ENCODE measurements at regions not wholly inside any gene's neighbourhood (a gene's known extent, or its start where the extent isn't known, plus 50 kb on each side); places are given as distances from the start of the nearest gene placed in this dataset.
A peak's percentile ranks its signal among the peaks of the same experiment; 100 is the strongest.
"Not testable (repeated sequence)": the region's sequence is repeated elsewhere in the genome, so short reads cannot be mapped to it uniquely, and the experiment has no call there.

DNA sequence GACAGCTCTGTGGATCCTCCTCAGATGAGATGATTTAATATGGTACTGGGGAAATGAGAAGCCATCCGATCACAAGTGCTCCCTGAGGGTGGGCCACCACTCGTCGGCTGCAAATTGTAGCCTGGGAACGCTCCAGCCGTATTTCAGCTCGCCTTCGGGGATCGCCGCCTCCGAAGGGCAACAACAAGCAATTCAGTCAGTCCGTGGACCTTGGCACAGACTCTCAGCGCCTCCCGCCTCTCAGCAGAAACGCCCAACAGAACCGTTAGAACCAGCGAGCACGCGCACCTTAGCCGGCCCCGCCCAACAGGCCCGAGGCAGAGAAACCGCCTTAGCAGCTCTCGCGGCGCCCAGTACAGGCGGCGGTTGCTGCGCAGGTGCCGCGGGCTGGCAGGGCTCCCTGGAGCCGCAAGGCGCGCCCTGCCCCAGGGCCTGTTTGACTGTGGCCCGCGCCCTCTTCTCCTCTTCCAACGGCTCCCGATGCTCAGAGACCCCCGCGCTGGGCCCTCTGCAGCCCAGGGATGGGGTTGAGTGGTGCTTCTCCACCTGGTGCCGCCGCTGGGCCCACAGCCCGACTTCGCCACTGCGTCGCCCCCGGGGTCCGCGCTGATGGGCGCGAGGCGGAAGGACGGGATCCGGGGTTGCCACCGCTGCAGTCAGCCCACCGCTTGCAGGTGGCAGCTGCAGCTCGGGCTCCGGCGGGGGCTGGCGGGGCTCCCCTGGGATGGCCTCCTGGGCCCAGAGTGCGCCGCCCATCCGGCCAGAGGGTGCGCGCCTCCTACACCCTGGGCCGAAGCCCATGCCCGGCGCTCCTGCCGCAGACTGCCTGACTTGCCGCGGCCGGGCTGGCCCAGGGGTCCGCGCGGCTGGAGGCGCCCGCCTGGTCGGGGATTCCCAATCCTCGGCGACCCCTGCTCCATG lies 77.9 kb upstream of the PABPC3 start:
- peak; percentile 79 for TF ChIP-seq ZFX (IDR thresholded peaks at IDR 0.05)
- H3K27ac ChIP-seq, result peak overlapping the region; percentile 45

DNA sequence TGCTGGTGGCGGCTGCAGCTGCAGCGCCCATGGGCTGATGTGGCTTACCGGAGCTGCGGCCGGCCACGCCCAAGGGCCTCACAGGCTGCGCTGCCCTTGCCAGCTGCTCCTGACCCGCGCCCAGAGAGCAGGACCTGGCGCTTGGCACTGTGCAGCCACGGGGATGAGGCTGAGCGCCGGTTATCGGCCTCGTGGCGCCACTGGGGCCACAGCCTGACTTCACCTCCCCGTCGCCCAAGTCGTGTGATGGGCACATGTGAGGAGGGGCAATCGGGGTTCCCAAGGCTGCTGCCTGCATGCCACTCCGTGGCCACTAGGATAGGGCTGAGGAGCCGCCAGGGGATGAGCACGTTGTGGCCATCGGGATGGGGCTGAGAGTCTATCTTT lies 77.2 kb upstream of the PABPC3 start:
- TF ChIP-seq ZFX (IDR thresholded peaks at IDR 0.05), result no peak
- TF ChIP-seq, protein P1, sequence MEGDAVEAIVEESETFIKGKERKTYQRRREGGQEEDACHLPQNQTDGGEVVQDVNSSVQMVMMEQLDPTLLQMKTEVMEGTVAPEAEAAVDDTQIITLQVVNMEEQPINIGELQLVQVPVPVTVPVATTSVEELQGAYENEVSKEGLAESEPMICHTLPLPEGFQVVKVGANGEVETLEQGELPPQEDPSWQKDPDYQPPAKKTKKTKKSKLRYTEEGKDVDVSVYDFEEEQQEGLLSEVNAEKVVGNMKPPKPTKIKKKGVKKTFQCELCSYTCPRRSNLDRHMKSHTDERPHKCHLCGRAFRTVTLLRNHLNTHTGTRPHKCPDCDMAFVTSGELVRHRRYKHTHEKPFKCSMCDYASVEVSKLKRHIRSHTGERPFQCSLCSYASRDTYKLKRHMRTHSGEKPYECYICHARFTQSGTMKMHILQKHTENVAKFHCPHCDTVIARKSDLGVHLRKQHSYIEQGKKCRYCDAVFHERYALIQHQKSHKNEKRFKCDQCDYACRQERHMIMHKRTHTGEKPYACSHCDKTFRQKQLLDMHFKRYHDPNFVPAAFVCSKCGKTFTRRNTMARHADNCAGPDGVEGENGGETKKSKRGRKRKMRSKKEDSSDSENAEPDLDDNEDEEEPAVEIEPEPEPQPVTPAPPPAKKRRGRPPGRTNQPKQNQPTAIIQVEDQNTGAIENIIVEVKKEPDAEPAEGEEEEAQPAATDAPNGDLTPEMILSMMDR (conservative IDR thresholded peaks at IDR 0.05), result peak; percentile 32; the same call in 1 of the 2 replicates
- peak overlapping the region; percentile 45; the same call in 1 of the 2 replicates for H3K27ac ChIP-seq

GRCh38 chr13:25019741-25020140 lies 76.2 kb upstream of the PABPC3 start:
- not testable (repeated sequence) for H3K27ac ChIP-seq

DNA sequence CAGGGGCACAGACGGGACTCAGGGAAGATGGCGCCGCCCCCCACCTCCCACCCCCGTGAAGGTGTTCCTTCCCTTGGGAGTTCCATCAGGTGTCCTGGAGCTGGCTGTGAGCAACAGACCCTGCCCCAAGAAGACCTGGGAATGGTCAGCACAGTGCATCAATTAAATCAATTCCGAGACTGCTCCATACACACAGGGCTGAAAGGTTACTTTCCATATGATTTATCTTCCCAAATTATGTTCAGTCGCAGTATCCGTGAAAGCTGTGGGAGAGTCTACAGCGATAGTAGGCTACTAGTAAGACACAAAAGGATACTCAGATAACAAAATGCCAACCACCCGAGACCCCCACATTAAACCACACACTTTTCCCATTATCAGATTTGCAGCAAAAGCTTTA lies 71.8 kb upstream of the PABPC3 start:
- no peak for TF ChIP-seq ZFX (IDR thresholded peaks at IDR 0.05)
- TF ChIP-seq, protein P1 (conservative IDR thresholded peaks at IDR 0.05), result no peak
- no peak overlapping the region for H3K27ac ChIP-seq

GRCh38 chr13:25032160-25032559 lies 63.8 kb upstream of the PABPC3 start:
- no peak overlapping the region for H3K27ac ChIP-seq
- TF ChIP-seq, protein P1 (conservative IDR thresholded peaks at IDR 0.05), result no peak
- no peak for TF ChIP-seq ZFX (IDR thresholded peaks at IDR 0.05)

GRCh38 chr13:25034173-25034572 lies 61.8 kb upstream of the PABPC3 start:
- H3K27ac ChIP-seq, result no peak overlapping the region
- TF ChIP-seq, protein P1 (conservative IDR thresholded peaks at IDR 0.05), result no peak
- no peak for TF ChIP-seq ZFX (IDR thresholded peaks at IDR 0.05)

DNA sequence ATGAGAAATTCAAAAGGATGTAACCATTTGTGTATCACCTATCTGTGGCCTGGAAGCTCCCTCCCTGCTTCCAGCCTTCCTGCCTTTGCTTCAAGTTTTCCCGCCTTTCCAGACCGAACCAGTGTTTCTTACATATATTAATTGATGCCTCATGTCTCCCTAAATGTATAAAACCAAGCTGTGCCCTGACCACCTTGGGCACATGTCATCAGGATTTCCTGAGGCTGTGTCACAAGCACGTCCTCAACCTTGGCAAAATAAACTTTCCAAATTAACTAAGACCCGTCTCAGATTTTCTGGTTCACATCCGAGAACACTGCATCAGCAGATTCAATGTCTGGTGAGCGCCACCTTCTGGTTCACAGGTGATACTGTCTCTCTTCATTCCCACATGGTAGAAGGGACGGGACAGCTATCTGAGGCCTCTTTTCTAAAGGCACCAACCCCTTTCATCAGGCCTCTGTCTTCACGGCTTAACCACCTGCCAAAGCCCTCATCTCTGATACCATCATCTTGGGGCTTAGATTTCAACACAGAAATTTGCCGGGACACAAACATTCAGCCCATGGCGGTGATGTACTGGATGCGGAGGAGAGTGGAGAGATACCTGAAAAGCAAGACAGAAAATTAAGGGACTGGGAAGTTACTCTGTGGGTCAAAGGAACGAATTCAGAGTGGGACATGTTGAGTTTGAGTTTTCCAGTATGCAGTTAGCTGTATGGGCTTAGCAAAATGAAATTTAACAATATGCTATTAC lies 58.7 kb upstream of the PABPC3 start:
- no peak overlapping the region for H3K27ac ChIP-seq
- no peak for TF ChIP-seq ZFX (IDR thresholded peaks at IDR 0.05)
- TF ChIP-seq, protein P1 (conservative IDR thresholded peaks at IDR 0.05), result peak; percentile 100

DNA sequence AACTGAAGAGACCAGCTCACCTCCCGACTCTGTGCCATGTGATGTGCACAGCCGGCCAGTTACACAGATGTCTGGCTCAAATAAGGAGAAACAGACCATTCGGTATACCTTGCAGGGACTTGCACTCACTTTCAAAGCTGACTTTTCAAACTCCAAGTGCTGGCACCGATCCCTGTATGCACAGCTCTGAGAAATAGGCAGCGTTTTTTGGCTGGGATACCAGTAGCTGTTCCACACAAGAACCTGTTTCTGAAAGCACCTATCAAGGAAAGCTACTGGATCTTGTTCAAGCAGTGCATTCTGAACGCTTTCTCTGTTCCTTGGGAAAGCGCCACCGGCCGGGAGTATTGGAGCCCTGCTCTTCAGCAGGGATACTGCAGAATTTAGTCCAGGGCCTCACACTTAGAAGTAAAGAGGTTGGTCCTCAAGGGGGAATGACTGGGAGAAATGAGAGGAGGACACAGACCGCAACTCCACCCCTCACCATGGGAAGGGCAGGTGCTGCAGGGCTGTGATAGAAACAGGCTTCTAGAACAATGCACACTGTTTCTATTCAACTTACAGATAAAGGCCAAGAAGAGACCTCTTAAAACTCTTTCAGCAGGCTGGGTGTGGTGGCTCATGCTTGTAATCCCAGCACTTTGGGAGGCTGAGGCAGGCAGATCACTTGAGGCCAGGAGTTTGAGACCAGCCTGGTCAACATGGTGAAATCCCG lies 53.6 kb upstream of the PABPC3 start:
- H3K27ac ChIP-seq, result no peak overlapping the region
- no peak for TF ChIP-seq ZFX (IDR thresholded peaks at IDR 0.05)
- TF ChIP-seq, protein P1 (conservative IDR thresholded peaks at IDR 0.05), result no peak
